ENCODE measurements at regions not wholly inside any gene's neighbourhood (a gene's known extent, or its start where the extent isn't known, plus 50 kb on each side); places are given as distances from the start of the nearest gene placed in this dataset.

GRCh38 chr5:162888268-162888667, 549.1 kb upstream of the CCNG1 start:
- FAIRE-seq (no peak), DNase-seq (ENCODE audit: insufficient read length, low spot score) (no peak)
- TF ChIP-seq CTCF (IDR thresholded peaks at IDR 0.05; ENCODE audit: insufficient read depth, missing control alignments) = no peak

DNA sequence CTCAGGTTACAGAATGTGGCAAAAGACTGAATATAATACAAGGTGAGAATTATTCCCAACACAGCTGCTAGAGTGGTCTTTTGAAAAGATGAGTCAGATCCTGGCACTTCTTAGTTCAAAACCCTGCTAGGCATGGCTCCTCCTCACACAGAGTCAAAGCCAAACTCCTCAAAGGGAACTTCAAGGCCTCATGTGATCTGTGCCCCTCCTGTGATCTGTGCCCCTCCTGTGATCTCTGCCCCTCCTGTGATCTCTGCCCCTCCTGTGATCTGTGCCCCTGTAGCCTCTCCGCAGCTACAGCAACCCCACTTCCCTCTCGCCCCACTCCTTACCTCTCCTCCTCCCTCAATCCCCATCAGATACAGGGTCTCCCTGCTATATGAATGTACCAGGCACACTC, 525.5 kb upstream of the CCNG1 start:
- TF ChIP-seq CTCF (IDR thresholded peaks at IDR 0.05; ENCODE audit: insufficient read depth, missing control alignments) = no peak
- DNase-seq (ENCODE audit: insufficient read length, low spot score) = no peak
- FAIRE-seq = no peak

GRCh38 chr5:162916368-162916767, 521.0 kb upstream of the CCNG1 start:
- FAIRE-seq = no peak
- TF ChIP-seq CTCF (IDR thresholded peaks at IDR 0.05; ENCODE audit: insufficient read depth, missing control alignments) = no peak
- no peak for DNase-seq (ENCODE audit: insufficient read length, low spot score)

DNA sequence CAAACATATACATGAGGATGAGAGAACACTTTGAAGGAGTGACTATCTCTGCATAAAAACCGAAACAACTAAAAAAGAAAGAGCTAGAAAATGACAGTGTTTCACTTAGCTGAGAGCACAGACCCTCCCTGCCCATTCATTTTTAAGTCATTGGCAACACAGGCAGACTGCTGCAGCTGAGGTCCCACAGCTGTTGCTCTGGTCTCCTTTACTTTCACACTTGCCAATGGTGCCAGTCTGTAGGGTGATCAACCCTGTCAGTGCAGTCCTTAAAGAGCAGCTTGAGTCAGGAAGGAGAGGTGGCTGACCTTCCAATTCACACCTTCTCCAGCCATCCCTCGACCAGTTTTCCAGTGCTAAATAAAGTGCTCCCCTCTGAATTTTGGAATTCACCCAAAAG, 508.3 kb upstream of the CCNG1 start:
- FAIRE-seq (no peak), DNase-seq (ENCODE audit: insufficient read length, low spot score) (no peak)
- no peak for TF ChIP-seq CTCF (IDR thresholded peaks at IDR 0.05; ENCODE audit: insufficient read depth, missing control alignments)

DNA sequence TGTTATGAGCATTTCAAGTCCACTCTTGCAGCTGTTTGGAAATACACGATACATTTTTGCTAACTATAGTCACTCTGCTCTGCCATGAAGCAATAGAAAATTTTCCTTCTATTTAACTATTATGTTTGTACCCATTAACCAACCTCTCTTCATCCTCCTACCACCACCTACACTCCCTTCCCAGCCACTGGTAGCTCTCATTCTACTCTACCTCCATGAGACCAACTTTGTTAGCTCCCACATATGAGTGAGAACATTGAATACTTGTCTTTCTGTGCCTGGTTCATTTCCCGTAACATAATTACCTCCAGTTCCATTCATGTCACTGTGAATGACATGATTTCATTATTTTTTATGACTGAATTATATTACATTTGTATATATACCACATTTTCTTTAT, 505.9 kb upstream of the CCNG1 start:
- FAIRE-seq (no peak), DNase-seq (ENCODE audit: insufficient read length, low spot score) (no peak)
- no peak for TF ChIP-seq CTCF (IDR thresholded peaks at IDR 0.05; ENCODE audit: insufficient read depth, missing control alignments)

GRCh38 chr5:162939991-162940390, 497.4 kb upstream of the CCNG1 start:
- FAIRE-seq = no peak
- no peak for TF ChIP-seq CTCF (IDR thresholded peaks at IDR 0.05; ENCODE audit: insufficient read depth, missing control alignments)
- DNase-seq (ENCODE audit: insufficient read length, low spot score) = no peak

- FAIRE-seq (no peak), DNase-seq (ENCODE audit: insufficient read length, low spot score) (no peak)
- no peak for TF ChIP-seq CTCF (IDR thresholded peaks at IDR 0.05; ENCODE audit: insufficient read depth, missing control alignments)
These were observed 488.7 kb upstream of the CCNG1 start for GRCh38 chr5:162948677-162949076.
